ENCODE measurements at regions not wholly inside any gene's neighbourhood (a gene's known extent, or its start where the extent isn't known, plus 50 kb on each side); places are given as distances from the start of the nearest gene placed in this dataset.

GRCh38 chr5:68793993-68794392 lies 299.8 kb upstream of the SLC30A5 start:
- no peak for DNase-seq (ENCODE audit: low read depth, low spot score)

DNA sequence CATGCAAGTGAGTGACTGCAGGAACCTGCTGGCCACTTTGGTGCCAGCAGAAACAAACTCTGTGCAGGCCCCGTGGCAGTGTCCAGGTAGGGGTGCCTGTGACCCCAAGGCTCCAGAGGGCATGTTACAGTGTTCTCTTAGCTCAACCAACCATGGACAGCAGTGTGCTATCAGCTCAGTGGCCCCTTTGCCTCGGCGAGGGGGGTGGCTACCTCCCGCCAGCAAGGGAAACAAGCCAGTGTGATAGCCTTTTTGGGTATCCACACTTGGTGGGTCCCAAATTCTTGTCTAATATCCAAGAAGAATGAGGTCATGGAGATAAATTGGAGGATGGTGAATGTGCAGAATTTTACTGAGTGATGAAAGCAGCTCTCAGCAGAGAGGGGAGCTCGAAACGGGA lies 298.6 kb upstream of the SLC30A5 start:
- DNase-seq (ENCODE audit: low read depth, low spot score), result no peak

- no peak for DNase-seq (ENCODE audit: low read depth, low spot score)
Observed at GRCh38 chr5:68798877-68799843, 294.7 kb upstream of the SLC30A5 start.

- DNase-seq (ENCODE audit: low read depth, low spot score), result no peak
Observed at GRCh38 chr5:68802430-68802829, 291.4 kb upstream of the SLC30A5 start.

DNA sequence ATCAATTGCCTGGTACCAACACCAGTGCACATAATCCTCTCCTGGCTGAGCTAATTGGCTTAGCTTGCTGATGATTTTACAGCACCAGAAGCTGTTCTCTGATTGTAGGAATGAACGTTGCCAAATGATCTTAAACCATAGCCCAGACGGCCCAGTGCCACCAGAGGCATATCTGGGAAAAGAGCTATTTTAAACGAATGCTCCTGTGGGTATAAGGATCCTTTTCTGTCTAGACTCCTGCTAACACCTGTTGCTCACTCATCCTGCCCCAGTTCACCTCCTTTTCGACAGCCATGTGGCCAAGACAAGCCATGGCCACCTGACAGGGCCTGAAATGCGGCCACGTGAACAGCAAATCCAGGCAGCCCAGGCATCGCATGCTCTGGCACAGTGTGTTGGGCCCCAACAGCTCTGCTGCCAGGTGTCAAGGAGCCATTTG lies 289.9 kb upstream of the SLC30A5 start:
- no peak for DNase-seq (ENCODE audit: low read depth, low spot score)

DNA sequence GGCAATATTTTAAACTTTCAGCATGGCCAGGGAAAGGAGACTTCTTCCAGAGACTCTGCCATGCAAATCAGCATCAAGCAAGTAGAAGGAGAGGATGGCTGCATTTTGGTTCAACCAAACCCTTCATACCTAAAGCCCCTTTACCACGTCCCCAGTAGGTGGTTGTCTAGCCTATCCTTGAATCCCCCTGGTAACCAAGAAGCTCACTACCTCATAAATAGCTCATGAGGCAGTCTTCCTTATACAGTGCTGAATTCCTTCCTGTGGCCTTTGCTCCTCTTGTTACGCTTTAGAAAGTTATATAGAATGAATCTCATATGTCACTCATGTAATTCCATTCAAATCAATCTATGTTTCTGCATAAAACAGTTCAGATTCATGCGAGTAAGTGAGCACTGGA lies 289.5 kb upstream of the SLC30A5 start:
- no peak for DNase-seq (ENCODE audit: low read depth, low spot score)

DNA sequence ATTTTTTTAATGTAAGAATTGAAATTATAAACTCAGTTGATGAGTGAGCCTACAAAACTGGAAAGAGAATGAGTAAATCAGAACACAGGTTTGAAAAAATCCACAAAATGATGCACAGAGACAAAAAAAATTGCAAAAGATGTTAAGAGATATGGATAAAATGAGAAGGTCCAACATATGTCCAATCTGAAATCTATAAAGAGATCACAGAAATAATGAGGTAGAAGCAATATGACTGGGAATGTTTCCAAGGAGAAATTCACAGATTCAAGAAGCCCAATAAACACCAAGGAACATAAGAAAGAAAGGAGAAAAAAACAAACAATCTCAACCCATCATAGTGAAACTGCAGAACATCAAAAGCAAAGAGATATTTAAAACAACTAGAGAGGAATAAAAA lies 288.4 kb upstream of the SLC30A5 start:
- no peak for DNase-seq (ENCODE audit: low read depth, low spot score)

GRCh38 chr5:68817632-68818031 lies 276.2 kb upstream of the SLC30A5 start:
- no peak for DNase-seq (ENCODE audit: low read depth, low spot score)

GRCh38 chr5:68818057-68818695 lies 275.6 kb upstream of the SLC30A5 start:
- DNase-seq (ENCODE audit: low read depth, low spot score), result peak; percentile 73

GRCh38 chr5:68818870-68819269 lies 274.9 kb upstream of the SLC30A5 start:
- no peak for DNase-seq (ENCODE audit: low read depth, low spot score)

GRCh38 chr5:68821056-68821455 lies 272.8 kb upstream of the SLC30A5 start:
- DNase-seq (ENCODE audit: low read depth, low spot score), result no peak

GRCh38 chr5:68822796-68823195 lies 271.0 kb upstream of the SLC30A5 start:
- no peak for DNase-seq (ENCODE audit: low read depth, low spot score)

GRCh38 chr5:68823301-68823700 lies 270.5 kb upstream of the SLC30A5 start:
- DNase-seq (ENCODE audit: low read depth, low spot score), result no peak

GRCh38 chr5:68830377-68830898 lies 263.4 kb upstream of the SLC30A5 start:
- DNase-seq (ENCODE audit: low read depth, low spot score), result no peak

DNA sequence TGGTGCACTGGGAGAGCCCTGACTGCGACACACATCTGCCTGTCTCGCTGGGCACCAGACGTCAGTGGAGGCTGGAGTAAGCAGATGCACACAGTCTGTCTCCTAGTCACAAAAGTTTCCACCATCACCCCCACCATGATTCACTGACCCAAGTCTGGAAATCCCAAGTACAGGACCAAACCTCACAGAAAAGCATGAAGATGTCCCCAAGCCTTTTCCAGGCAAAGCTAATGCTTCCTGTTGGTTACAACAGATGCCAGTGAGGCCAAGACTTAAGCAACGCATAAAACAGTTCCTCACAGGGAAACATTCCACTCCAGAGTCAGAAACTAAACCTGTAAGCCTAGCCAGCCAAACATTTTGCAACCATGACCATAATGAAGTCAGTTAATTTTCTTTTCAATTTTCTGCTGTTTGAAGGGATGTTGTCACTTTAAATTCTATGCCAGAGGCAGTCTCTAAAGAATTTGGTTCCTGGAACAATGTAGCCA lies 259.3 kb upstream of the SLC30A5 start:
- DNase-seq (ENCODE audit: low read depth, low spot score), result no peak

DNA sequence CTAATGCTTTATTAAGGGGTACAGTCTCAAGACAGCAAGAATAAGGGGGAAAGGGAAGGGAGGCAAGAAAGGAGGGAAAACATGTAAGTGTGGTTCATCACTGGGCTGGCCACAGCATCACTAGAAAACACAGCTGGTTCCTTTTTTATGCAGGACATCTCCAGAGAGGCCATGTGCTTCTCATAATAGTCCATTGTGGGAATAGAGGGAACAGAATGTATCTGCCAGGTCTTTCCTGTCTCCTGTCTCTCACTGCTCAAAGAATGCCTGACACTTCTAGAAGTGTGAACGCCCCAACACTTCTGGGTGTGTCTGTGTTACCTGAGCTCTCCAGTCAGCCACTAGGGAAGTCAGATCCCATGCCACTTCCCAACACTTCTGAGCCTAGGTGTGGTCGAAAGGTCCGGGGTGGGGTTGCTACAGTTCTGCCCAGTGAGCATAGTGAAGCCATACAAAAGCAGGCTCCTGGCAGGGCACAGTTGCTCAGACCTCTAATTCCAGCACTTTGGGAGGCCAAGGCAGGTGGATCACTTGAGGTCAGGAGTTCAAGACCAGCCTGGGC lies 255.6 kb upstream of the SLC30A5 start:
- no peak for DNase-seq (ENCODE audit: low read depth, low spot score)

- no peak for DNase-seq (ENCODE audit: low read depth, low spot score)
Observed at GRCh38 chr5:68839019-68839552, 254.7 kb upstream of the SLC30A5 start.

DNA sequence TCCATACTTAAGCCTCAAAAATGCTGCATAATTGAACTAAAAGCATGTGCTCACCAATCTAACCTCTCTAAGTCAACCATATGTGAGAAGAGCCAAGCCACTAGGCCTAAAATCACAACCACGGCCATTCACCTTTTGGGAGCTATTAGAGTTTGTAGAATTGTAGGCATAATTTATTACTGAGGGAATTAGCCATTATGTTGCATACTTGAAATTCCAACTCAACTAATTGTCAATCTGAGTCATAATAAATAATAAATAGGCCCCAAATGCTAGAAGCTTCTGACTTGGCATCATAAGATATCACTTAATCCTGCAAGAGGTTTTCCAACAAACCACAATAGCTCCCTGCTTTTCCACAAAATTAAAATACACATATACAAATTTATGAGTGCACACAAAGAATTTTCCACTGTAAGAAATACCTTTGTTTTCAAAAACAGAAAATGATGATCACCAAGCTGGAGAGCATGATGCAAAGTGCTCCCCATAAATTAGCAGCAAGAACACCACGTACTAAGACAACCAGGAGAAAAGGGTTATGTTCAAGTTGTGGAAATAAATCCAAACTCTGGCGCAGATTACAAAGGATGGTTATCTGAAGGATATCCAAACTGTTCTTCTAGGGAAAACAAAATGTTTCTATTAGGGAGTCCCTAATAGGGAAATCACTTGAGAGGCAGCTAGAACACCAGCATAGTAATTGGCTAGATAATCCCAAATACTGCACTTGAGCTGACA lies 250.0 kb upstream of the SLC30A5 start:
- no peak for DNase-seq (ENCODE audit: low read depth, low spot score)

DNA sequence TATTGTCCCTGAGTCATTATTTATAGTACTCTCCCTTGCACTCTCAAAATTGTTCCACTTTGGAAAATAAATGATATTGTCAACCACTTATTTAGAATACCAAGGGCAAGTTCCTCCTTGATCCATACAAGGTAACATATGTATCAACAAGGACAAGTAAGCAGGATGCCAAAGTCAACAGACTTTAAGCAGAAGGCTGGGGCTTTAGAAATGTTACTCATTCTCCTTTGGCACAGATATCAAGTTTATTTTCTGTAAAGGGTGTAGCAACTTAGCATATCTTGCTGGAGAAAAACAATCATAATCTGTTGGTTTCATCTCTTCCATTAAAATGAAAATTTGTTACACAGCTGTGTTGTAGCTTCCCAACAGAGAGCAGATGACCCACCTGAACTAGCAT lies 248.7 kb upstream of the SLC30A5 start:
- DNase-seq (ENCODE audit: low read depth, low spot score), result no peak

- DNase-seq (ENCODE audit: low read depth, low spot score), result no peak
Observed at GRCh38 chr5:68846828-68847227, 247.0 kb upstream of the SLC30A5 start.

GRCh38 chr5:68848091-68848490 lies 245.7 kb upstream of the SLC30A5 start:
- no peak for DNase-seq (ENCODE audit: low read depth, low spot score)
